ENCODE measurements at regions not wholly inside any gene's neighbourhood (a gene's known extent, or its start where the extent isn't known, plus 50 kb on each side); places are given as distances from the start of the nearest gene placed in this dataset.

- TF ChIP-seq, protein P1, sequence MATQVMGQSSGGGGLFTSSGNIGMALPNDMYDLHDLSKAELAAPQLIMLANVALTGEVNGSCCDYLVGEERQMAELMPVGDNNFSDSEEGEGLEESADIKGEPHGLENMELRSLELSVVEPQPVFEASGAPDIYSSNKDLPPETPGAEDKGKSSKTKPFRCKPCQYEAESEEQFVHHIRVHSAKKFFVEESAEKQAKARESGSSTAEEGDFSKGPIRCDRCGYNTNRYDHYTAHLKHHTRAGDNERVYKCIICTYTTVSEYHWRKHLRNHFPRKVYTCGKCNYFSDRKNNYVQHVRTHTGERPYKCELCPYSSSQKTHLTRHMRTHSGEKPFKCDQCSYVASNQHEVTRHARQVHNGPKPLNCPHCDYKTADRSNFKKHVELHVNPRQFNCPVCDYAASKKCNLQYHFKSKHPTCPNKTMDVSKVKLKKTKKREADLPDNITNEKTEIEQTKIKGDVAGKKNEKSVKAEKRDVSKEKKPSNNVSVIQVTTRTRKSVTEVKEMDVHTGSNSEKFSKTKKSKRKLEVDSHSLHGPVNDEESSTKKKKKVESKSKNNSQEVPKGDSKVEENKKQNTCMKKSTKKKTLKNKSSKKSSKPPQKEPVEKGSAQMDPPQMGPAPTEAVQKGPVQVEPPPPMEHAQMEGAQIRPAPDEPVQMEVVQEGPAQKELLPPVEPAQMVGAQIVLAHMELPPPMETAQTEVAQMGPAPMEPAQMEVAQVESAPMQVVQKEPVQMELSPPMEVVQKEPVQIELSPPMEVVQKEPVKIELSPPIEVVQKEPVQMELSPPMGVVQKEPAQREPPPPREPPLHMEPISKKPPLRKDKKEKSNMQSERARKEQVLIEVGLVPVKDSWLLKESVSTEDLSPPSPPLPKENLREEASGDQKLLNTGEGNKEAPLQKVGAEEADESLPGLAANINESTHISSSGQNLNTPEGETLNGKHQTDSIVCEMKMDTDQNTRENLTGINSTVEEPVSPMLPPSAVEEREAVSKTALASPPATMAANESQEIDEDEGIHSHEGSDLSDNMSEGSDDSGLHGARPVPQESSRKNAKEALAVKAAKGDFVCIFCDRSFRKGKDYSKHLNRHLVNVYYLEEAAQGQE (IDR thresholded peaks at IDR 0.05; ENCODE audit: low read depth, low read length) = no peak
- no peak for TF ChIP-seq TCF12 (IDR thresholded peaks at IDR 0.05)
- no peak for TF ChIP-seq SIN3A (IDR thresholded peaks at IDR 0.05; ENCODE audit: borderline replicate concordance, low read depth, low read length)
Measured at GRCh38 chr5:106865279-106865678, 805.5 kb downstream of the EFNA5 start (continued).

DNA sequence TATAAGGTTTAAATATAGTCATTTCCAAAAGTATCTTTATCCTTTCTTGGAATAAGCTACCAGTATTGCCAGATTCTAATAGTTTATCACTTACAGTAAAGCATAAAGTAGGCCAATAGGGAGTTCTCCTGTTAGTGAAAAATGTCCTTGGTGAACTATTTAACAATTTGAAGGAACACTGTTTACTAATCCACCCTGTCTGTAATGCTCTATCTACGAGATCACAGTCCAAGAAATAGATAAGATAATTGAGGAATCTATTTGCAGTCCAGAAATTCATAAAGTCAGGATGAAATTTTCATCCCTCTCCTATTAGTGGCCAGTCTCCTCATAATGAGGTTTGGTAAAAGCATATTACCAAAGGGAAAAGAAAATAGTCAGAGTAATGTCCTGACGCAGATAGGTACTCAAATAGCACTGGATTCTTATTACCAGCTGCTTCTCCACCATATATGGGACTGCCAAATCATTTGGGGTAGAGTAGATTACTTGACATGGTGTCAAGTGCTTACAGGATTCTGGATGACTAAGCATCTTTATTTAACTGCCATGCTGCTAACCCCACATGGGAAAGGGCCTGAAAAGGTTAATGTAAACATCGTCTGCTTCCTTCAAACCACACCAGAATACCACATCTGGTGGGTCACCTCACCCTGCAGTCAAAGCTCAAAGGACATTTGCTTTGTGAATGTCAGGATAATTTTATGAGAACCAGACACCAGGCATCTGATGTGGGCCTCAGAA, 808.1 kb downstream of the EFNA5 start:
- H3K36me3 ChIP-seq (replicated peaks in 1 of 2; ENCODE audit: control insufficient read depth in 1 of 2, insufficient read depth in 2 of 2, low read length in 1 of 2) = no peaks in the 10 kb centered on the region
- no peaks in the 10 kb centered on the region for H3F3A ChIP-seq (replicated peaks; ENCODE audit: insufficient read depth)
- no peak overlapping the region for H3K4me3 ChIP-seq (ENCODE audit: low read depth in 2 of 2, low read length in 1 of 2)
- peaks cover 0 to 6% of the 10 kb centered on the region in 2 experiments; a peak in 2 of 4 replicates for H3K4me1 ChIP-seq (ENCODE audit: control insufficient read depth in 1 of 2, insufficient read depth in 2 of 2, low read depth in 1 of 2, low read length in 1 of 2)
- ChIA-PET POLR2A (interaction anchor here (0.7 kb wide), 1 partner anchor 8 kb away, joined by 3 read pairs; no protein-coding TSS in a partner anchor), CTCF (interaction anchor here (1.3 kb wide), 1 partner anchor 19 kb away, joined by 5 read pairs; no protein-coding TSS in a partner anchor)
- peak overlapping the region in 1 of 2 experiments; percentile 53; a peak in 2 of 4 replicates for H3K27ac ChIP-seq (ENCODE audit: low read depth in 2 of 2, low read length in 1 of 2)
- H3K4me2 ChIP-seq = no peak overlapping the region
- 50% methylated on average over 3 of the region's 3 CpGs for WGBS (ENCODE audit: low lambda C conversion rate)
- peak; percentile 15 for DNase-seq
- H3K79me2 ChIP-seq (ENCODE audit: insufficient read depth) = no peaks in the 10 kb centered on the region
- no peak overlapping the region for H2AFZ ChIP-seq (ENCODE audit: low read depth)
- no peaks in the 10 kb centered on the region for H3K9me3 ChIP-seq
- H4K20me1 ChIP-seq (ENCODE audit: insufficient read depth) = no peaks in the 10 kb centered on the region
- TF ChIP-seq POLR2AphosphoS5 (IDR thresholded peaks at IDR 0.05; ENCODE audit: low read depth, low read length) (no peak), EP300 (IDR thresholded peaks at IDR 0.05; ENCODE audit: borderline replicate concordance in 1 of 2, low read depth in 1 of 2, low read length in 1 of 2) (0 out of 4 replicates have a peak, but pooled peaks of 1 of the 2 experiments have one; percentile 15)
- H3K9ac ChIP-seq = no peak overlapping the region
- no peaks in the 10 kb centered on the region for H3K9me2 ChIP-seq
- H3K27me3 ChIP-seq (ENCODE audit: insufficient read depth) = no peaks in the 10 kb centered on the region

GRCh38 chr5:106860398-106861044, 810.2 kb downstream of the EFNA5 start:
- CTCF ChIA-PET = no interaction called here

More at GRCh38 chr5:106860398-106861044, 810.2 kb downstream of the EFNA5 start:
- POLR2A ChIA-PET = no interaction called here
- TF ChIP-seq, protein P2, sequence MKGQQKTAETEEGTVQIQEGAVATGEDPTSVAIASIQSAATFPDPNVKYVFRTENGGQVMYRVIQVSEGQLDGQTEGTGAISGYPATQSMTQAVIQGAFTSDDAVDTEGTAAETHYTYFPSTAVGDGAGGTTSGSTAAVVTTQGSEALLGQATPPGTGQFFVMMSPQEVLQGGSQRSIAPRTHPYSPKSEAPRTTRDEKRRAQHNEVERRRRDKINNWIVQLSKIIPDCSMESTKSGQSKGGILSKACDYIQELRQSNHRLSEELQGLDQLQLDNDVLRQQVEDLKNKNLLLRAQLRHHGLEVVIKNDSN (IDR thresholded peaks at IDR 0.05; ENCODE audit: borderline replicate concordance, low read depth) = no peak
- no peak for TF ChIP-seq TAF1 (IDR thresholded peaks at IDR 0.05; ENCODE audit: borderline replicate concordance, low read depth, low read length)
- TF ChIP-seq GABPA (IDR thresholded peaks at IDR 0.05; ENCODE audit: low read depth) = no peak
- no peak for TF ChIP-seq FOXM1 (IDR thresholded peaks at IDR 0.05; ENCODE audit: low read depth)
- no peak for TF ChIP-seq NRF1 (IDR thresholded peaks at IDR 0.05; ENCODE audit: low read depth, low read length)
- TF ChIP-seq SIN3A (IDR thresholded peaks at IDR 0.05; ENCODE audit: borderline replicate concordance, low read depth, low read length) = no peak
- no peak for TF ChIP-seq SMC3 (IDR thresholded peaks at IDR 0.05; ENCODE audit: low read depth, low read length)
- TF ChIP-seq, protein P3, sequence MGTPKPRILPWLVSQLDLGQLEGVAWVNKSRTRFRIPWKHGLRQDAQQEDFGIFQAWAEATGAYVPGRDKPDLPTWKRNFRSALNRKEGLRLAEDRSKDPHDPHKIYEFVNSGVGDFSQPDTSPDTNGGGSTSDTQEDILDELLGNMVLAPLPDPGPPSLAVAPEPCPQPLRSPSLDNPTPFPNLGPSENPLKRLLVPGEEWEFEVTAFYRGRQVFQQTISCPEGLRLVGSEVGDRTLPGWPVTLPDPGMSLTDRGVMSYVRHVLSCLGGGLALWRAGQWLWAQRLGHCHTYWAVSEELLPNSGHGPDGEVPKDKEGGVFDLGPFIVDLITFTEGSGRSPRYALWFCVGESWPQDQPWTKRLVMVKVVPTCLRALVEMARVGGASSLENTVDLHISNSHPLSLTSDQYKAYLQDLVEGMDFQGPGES (IDR thresholded peaks at IDR 0.05; ENCODE audit: low read depth, low read length) = no peak
- TF ChIP-seq FOXJ3 (CRISPR knock-in tag; IDR thresholded peaks at IDR 0.05) = no peak
- no peak for TF ChIP-seq TEAD4 (IDR thresholded peaks at IDR 0.05; ENCODE audit: borderline replicate concordance, insufficient read depth)
- TF ChIP-seq, protein P4, sequence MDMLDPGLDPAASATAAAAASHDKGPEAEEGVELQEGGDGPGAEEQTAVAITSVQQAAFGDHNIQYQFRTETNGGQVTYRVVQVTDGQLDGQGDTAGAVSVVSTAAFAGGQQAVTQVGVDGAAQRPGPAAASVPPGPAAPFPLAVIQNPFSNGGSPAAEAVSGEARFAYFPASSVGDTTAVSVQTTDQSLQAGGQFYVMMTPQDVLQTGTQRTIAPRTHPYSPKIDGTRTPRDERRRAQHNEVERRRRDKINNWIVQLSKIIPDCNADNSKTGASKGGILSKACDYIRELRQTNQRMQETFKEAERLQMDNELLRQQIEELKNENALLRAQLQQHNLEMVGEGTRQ (IDR thresholded peaks at IDR 0.05; ENCODE audit: borderline replicate concordance, low read depth, low read length) = no peak
- TF ChIP-seq EP300 (IDR thresholded peaks at IDR 0.05; ENCODE audit: borderline replicate concordance in 1 of 2, low read depth in 1 of 2, low read length in 1 of 2) = no peak
- no peak overlapping the region for H3K4me3 ChIP-seq (ENCODE audit: low read depth in 2 of 2, low read length in 1 of 2)
- no peak overlapping the region for H3K9ac ChIP-seq
- DNase-seq = no peak
- no peaks in the 10 kb centered on the region for H3K9me3 ChIP-seq
- H3K36me3 ChIP-seq (replicated peaks in 1 of 2; ENCODE audit: control insufficient read depth in 1 of 2, insufficient read depth in 2 of 2, low read length in 1 of 2) = no peaks in the 10 kb centered on the region
- peaks cover 0 to 6% of the 10 kb centered on the region in 2 experiments; a peak in 2 of 4 replicates for H3K4me1 ChIP-seq (ENCODE audit: control insufficient read depth in 1 of 2, insufficient read depth in 2 of 2, low read depth in 1 of 2, low read length in 1 of 2)
- no peak overlapping the region for H3K4me2 ChIP-seq
- H3K27me3 ChIP-seq (ENCODE audit: insufficient read depth) = no peaks in the 10 kb centered on the region
- H3K79me2 ChIP-seq (ENCODE audit: insufficient read depth) = no peaks in the 10 kb centered on the region
- H4K20me1 ChIP-seq (ENCODE audit: insufficient read depth) = no peaks in the 10 kb centered on the region
- no peak overlapping the region for H2AFZ ChIP-seq (ENCODE audit: low read depth)
- 35% methylated on average over 3 of the region's 3 CpGs for WGBS (ENCODE audit: low lambda C conversion rate)
- H3F3A ChIP-seq (replicated peaks; ENCODE audit: insufficient read depth) = no peaks in the 10 kb centered on the region
- H3K27ac ChIP-seq (ENCODE audit: low read depth in 2 of 2, low read length in 1 of 2) = no peak overlapping the region
- H3K9me2 ChIP-seq = no peaks in the 10 kb centered on the region
